IMR-90 (cell line): ENCODE measurements at regions not wholly inside any gene's neighbourhood (a gene's known extent, or its start where the extent isn't known, plus 50 kb on each side); places are given as distances from the start of the nearest gene placed in this dataset.

Experiments
- ATAC-seq: fragments of 200-7000 bp; cut with Tn5 transposase; 2 replicates; pipeline ENCODE4 v1.9.1; 2020; ENCODE audit warnings: low read depth, mild to moderate bottlenecking, moderate library complexity
- BruUV-seq: library from RNA; stranded (reverse); fragments of 400-500 nt; replicated peaks from 2 replicates; lab custom pipeline; 2021; lab: Mats Ljungman, UMichigan
- CTCF ChIA-PET: fragments of 300-600 bp; formaldehyde crosslinking; extraction: SDS; loops from one replicate; lab custom pipeline; 2021; ENCODE audit warnings: antibody characterized with exemption; lab: Yijun Ruan, JAX
- POLR2A ChIA-PET: fragments of 300-600 bp; sonication (Branson Sonifier 250); formaldehyde crosslinking; loops from one replicate; lab custom pipeline; 2022; ENCODE audit warnings: antibody characterized with exemption; ENCODE audit not compliant: unreplicated experiment; lab: Charles Lee
- DNase-seq: peaks from one replicate; pipeline ENCODE4 v3.0.0; 2013
- H2AFZ ChIP-seq: replicated peaks from 2 replicates; pipeline ENCODE3; 2013; ENCODE audit warnings: low read length, mild to moderate bottlenecking; ENCODE audit not compliant: poor library complexity
- H2AK5ac ChIP-seq: 2 replicates; pipeline ENCODE4 v1.6.1; 2013; ENCODE audit warnings: low read depth, low read length, inconsistent platforms
- H2AK9ac ChIP-seq: replicated peaks from 2 replicates; pipeline ENCODE3; 2013; ENCODE audit warnings: mild to moderate bottlenecking, low read depth, low read length, moderate library complexity; ENCODE audit not compliant: poor library complexity
- H2BK120ac ChIP-seq: 2 replicates; pipeline ENCODE4 v1.6.1; 2013; ENCODE audit warnings: low read depth, low read length, inconsistent platforms
- H2BK15ac ChIP-seq: 3 replicates; pipeline ENCODE4 v1.6.1; 2013; ENCODE audit warnings: low read depth, low read length, inconsistent platforms
- H2BK20ac ChIP-seq: 2 replicates; pipeline ENCODE4 v1.6.1; 2013; ENCODE audit warnings: low read depth, mild to moderate bottlenecking, inconsistent platforms, low read length, moderate library complexity
- H2BK5ac ChIP-seq: 2 replicates; pipeline ENCODE4 v1.6.1; 2013; ENCODE audit warnings: mild to moderate bottlenecking, low read depth, low read length, inconsistent platforms; ENCODE audit not compliant: poor library complexity, severe bottlenecking
- H3K14ac ChIP-seq: replicated peaks from 2 replicates; pipeline ENCODE4 v1.6.1; 2013; ENCODE audit warnings: low read depth, low read length, inconsistent platforms
- H3K18ac ChIP-seq: 2 replicates; pipeline ENCODE4 v1.6.1; 2013; ENCODE audit warnings: low read depth, low read length, control low read depth
- H3K23ac ChIP-seq: 2 replicates; pipeline ENCODE4 v1.6.1; 2013; ENCODE audit warnings: low read depth, low read length, inconsistent platforms
- H3K27ac ChIP-seq: 2 replicates; pipeline ENCODE4 v1.5.1; 2013; ENCODE audit warnings: mild to moderate bottlenecking, control low read depth, low read length; ENCODE audit not compliant: insufficient read depth
- H3K27me3 ChIP-seq: 2 replicates; pipeline ENCODE4 v1.6.1; 2013; ENCODE audit warnings: low read length; ENCODE audit not compliant: control insufficient read depth, insufficient read depth
- H3K36me3 ChIP-seq: 2 replicates; pipeline ENCODE4 v1.6.1; 2013; ENCODE audit warnings: low read length, mixed read lengths; ENCODE audit not compliant: control insufficient read depth, insufficient read depth
- H3K4ac ChIP-seq: 2 replicates; pipeline ENCODE4 v1.6.1; 2013; ENCODE audit warnings: low read depth, low read length, inconsistent platforms
- H3K4me1 ChIP-seq: 2 replicates; pipeline ENCODE4 v1.6.1; 2013; ENCODE audit warnings: low read length, mixed read lengths; ENCODE audit not compliant: control insufficient read depth, insufficient read depth
- H3K4me2 ChIP-seq: 2 replicates; pipeline ENCODE4 v1.6.1; 2013; ENCODE audit warnings: low read depth, mild to moderate bottlenecking, control low read depth, low read length, moderate library complexity
- H3K4me3 ChIP-seq: 2 replicates; pipeline ENCODE4 v1.5.1; 2013; ENCODE audit warnings: low read depth, mild to moderate bottlenecking, control low read depth, low read length, moderate library complexity; ENCODE audit not compliant: insufficient read depth
- H3K56ac ChIP-seq: 2 replicates; pipeline ENCODE4 v1.6.1; 2013; ENCODE audit warnings: low read length, inconsistent platforms; ENCODE audit not compliant: insufficient read depth; ENCODE audit errors: extremely low read depth
- H3K79me1 ChIP-seq, 2 experiments: 2 replicates each; pipeline ENCODE4 v1.6.1; 2013; ENCODE audit warnings: low read length in 2 of 2, inconsistent platforms in 1 of 2, low read depth in 1 of 2
- H3K9ac ChIP-seq: 2 replicates; pipeline ENCODE4 v1.6.1; 2013; ENCODE audit warnings: low read depth, low read length, control low read depth
- H3K9me1 ChIP-seq: 2 replicates; pipeline ENCODE4 v1.6.1; 2013; ENCODE audit warnings: low read length, inconsistent platforms; ENCODE audit not compliant: insufficient read depth
- H3K9me3 ChIP-seq: 2 replicates; pipeline ENCODE4 v1.6.1; 2013; ENCODE audit warnings: low read length; ENCODE audit not compliant: control insufficient read depth, insufficient read depth
- H4K20me1 ChIP-seq: 2 replicates; pipeline ENCODE4 v1.6.1; 2013; ENCODE audit warnings: low read length, inconsistent platforms; ENCODE audit not compliant: insufficient read depth
- H4K5ac ChIP-seq: 2 replicates; pipeline ENCODE4 v1.6.1; 2013; ENCODE audit warnings: mild to moderate bottlenecking, low read depth, low read length, control low read depth
- H4K8ac ChIP-seq, 2 experiments: 2 replicates each; pipeline ENCODE4 v1.6.1; 2013; ENCODE audit warnings: low read depth in 2 of 2, low read length in 2 of 2, control low read depth in 1 of 2, inconsistent platforms in 1 of 2
- H4K91ac ChIP-seq: 2 replicates; pipeline ENCODE4 v1.6.1; 2013; ENCODE audit warnings: low read depth, low read length, inconsistent platforms; ENCODE audit not compliant: insufficient read depth
- BHLHE40 ChIP-seq: fragments of 150-350 bp; IDR thresholded peaks from 2 replicates; pipeline ENCODE4 v1.6.1; 2016; ENCODE audit warnings: mild to moderate bottlenecking, low read depth, low read length
- CEBPB ChIP-seq: IDR thresholded peaks from 2 replicates; pipeline ENCODE4 v1.6.1; 2012; ENCODE audit warnings: low read depth, low read length, improper control_type of control experiment
- CHD1 ChIP-seq: IDR thresholded peaks from 2 replicates; pipeline ENCODE4 v1.6.1; 2012; ENCODE audit warnings: low read depth, low read length, improper control_type of control experiment
- FOS ChIP-seq: fragments of 150-350 bp; IDR thresholded peaks from 2 replicates; pipeline ENCODE4 v1.6.1; 2016; ENCODE audit warnings: low read depth, low read length
- MAFK ChIP-seq: IDR thresholded peaks from 2 replicates; pipeline ENCODE4 v1.6.1; 2012; ENCODE audit warnings: low read depth, low read length, improper control_type of control experiment
- MAZ ChIP-seq: IDR thresholded peaks from 2 replicates; pipeline ENCODE4 v1.6.1; 2012; ENCODE audit warnings: low read depth, mild to moderate bottlenecking, low read length, improper control_type of control experiment, moderate library complexity, borderline replicate concordance
- MXI1 ChIP-seq: IDR thresholded peaks from 2 replicates; pipeline ENCODE4 v1.6.1; 2012; ENCODE audit warnings: low read depth, mild to moderate bottlenecking, low read length, moderate library complexity, borderline replicate concordance
- NFE2L2 ChIP-seq: fragments of 150-350 bp; IDR thresholded peaks from 2 replicates; pipeline ENCODE4 v1.6.1; 2016; ENCODE audit warnings: low read depth, mild to moderate bottlenecking, low read length
- RAD21 ChIP-seq: IDR thresholded peaks from 2 replicates; pipeline ENCODE4 v1.6.1; 2012; ENCODE audit warnings: low read length, improper control_type of control experiment
- RCOR1 ChIP-seq: IDR thresholded peaks from 2 replicates; pipeline ENCODE4 v1.6.1; 2012; ENCODE audit warnings: mild to moderate bottlenecking, low read length, improper control_type of control experiment; ENCODE audit not compliant: insufficient replicate concordance
- SMC3 ChIP-seq: fragments of 150-350 bp; IDR thresholded peaks from 2 replicates; pipeline ENCODE4 v1.6.1; 2016; ENCODE audit warnings: low read depth, mild to moderate bottlenecking, antibody characterized with exemption, low read length, moderate library complexity
- WGBS, 2 experiments: methylation state at CpG; one replicate each; pipeline versions ENCODE4 v1.1.5 to v1.1.7; 2013; ENCODE audit warnings: missing lambda C conversion rate in 2 of 2; ENCODE audit not compliant: insufficient read length in 1 of 2; ENCODE audit errors: extremely low coverage in 2 of 2; 5-methylcytosine and 5-hydroxymethylcytosine counted together
- dilution Hi-C: fragments of 300-500 bp; cut with HindIII; formaldehyde crosslinking; loops from one replicate; pipeline ENCODE4 v1.14.3; 2018; ENCODE audit warnings: low sequenced_read_pairs; ENCODE audit not compliant: unreplicated experiment
- in situ Hi-C: fragments of 300-500 bp; cut with MboI; formaldehyde crosslinking; loops from 3 replicates; pipeline ENCODE4 v1.14.3; 2019; ENCODE audit warnings: low sequenced_read_pairs, inconsistent platforms, mixed read lengths
- intact Hi-C: fragments of 100-400 bp; cut with micrococcal nuclease; formaldehyde crosslinking; loops from 2 replicates; pipeline ENCODE4 v1.10.0; 2022
- TF ChIP-seq, protein P1 (sequence below): conservative IDR thresholded peaks from 2 replicates; pipeline ENCODE4 v1.5.1; 2012; ENCODE audit warnings: mild to moderate bottlenecking, low read depth, low read length, improper control_type of control experiment
- TF ChIP-seq, protein P2 (sequence below): fragments of 150-350 bp; IDR thresholded peaks from 2 replicates; pipeline ENCODE4 v1.6.1; 2017; ENCODE audit warnings: mild to moderate bottlenecking, antibody characterized with exemption, low read length, low read depth
- TF ChIP-seq, protein P3 (sequence below): fragments of 150-350 bp; IDR thresholded peaks from 2 replicates; pipeline ENCODE4 v1.6.1; 2016; ENCODE audit warnings: low read depth, mild to moderate bottlenecking, low read length, moderate library complexity, borderline replicate concordance

DNA sequence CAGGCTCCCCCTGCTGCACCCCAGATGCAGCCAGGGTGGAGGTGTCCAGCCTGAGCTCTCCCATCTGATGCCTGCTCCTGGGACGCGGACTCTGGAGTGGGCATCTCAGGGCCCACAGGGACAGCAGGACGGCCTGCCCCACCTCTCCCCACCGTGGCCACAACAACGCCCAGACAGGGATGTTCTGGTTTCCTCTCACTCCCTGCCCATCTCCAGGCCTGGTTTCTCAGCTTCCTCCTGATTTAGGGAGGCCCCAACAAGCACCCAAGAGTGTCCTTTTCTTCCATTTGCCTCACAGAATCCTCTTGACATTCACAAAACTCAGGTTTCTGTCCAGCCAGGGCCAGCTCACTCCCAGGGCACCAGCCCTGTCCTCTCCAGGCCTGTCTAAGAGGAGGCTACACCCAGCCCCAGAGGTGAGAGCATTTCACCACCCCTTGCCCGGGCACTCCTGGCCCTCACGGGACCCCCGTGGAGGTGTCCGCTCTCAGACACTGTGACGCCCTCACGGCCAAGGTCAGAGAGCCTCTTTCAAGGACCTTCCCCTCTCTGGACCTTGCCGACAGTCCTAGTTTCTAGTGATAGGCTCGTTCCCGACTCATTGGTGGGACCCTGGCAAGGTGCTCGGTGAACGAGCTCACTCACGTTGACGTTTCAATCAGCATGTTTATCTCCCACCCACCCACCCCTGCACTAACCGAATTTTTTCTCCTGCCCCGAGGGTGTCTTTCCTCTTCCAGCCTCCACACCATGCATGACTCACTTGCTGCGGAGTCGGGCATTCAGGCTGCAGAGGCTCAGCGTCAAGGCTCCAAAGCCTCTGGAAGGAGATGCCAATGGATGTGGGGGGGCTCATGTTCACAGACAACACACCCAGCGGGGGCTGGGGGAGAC is 62.0 kb upstream of the UNC5A start:
- DNase-seq (no peak), ATAC-seq (no peak)
- Histone ChIP-seq H3K56ac (no peak overlapping the region), H2BK5ac (no peak overlapping the region), H3K9me3 (no peaks in the 10 kb centered on the region), H3K18ac (no peak overlapping the region), H3K4me1 (no peaks in the 10 kb centered on the region), H3K36me3 (no peaks in the 10 kb centered on the region), H3K23ac (no peak overlapping the region), H3K27me3 (peaks cover 60% of the 10 kb centered on the region), H3K9ac (no peak overlapping the region), H4K5ac (no peak overlapping the region), H3K9me1 (no peaks in the 10 kb centered on the region), H2AFZ (no peak overlapping the region), H3K4me2 (no peak overlapping the region), H2AK9ac (no peak overlapping the region), H4K8ac (no peak overlapping the region), H3K27ac (no peak overlapping the region), H3K4ac (no peak overlapping the region), H3K4me3 (no peak overlapping the region), H3K14ac (no peak overlapping the region), H4K20me1 (peaks cover 3% of the 10 kb centered on the region; the same call in 1 of the 2 replicates), H2BK120ac (no peak overlapping the region), H2BK20ac (no peak overlapping the region), H4K91ac (no peak overlapping the region), H2AK5ac (no peak overlapping the region), H2BK15ac (no peak overlapping the region), H3K79me1 (no peaks in the 10 kb centered on the region)
- ChIA-PET POLR2A (no interaction called here), CTCF (no interaction called here)
- dilution Hi-C loops, result no loop called here
- TF ChIP-seq, protein P1, sequence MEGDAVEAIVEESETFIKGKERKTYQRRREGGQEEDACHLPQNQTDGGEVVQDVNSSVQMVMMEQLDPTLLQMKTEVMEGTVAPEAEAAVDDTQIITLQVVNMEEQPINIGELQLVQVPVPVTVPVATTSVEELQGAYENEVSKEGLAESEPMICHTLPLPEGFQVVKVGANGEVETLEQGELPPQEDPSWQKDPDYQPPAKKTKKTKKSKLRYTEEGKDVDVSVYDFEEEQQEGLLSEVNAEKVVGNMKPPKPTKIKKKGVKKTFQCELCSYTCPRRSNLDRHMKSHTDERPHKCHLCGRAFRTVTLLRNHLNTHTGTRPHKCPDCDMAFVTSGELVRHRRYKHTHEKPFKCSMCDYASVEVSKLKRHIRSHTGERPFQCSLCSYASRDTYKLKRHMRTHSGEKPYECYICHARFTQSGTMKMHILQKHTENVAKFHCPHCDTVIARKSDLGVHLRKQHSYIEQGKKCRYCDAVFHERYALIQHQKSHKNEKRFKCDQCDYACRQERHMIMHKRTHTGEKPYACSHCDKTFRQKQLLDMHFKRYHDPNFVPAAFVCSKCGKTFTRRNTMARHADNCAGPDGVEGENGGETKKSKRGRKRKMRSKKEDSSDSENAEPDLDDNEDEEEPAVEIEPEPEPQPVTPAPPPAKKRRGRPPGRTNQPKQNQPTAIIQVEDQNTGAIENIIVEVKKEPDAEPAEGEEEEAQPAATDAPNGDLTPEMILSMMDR, result no peak
- no peak for TF ChIP-seq RAD21
- no peak for TF ChIP-seq MAZ
- no peak for TF ChIP-seq CEBPB
- TF ChIP-seq, protein P2, sequence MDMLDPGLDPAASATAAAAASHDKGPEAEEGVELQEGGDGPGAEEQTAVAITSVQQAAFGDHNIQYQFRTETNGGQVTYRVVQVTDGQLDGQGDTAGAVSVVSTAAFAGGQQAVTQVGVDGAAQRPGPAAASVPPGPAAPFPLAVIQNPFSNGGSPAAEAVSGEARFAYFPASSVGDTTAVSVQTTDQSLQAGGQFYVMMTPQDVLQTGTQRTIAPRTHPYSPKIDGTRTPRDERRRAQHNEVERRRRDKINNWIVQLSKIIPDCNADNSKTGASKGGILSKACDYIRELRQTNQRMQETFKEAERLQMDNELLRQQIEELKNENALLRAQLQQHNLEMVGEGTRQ, result no peak
- no peak for TF ChIP-seq CHD1
- no peak for TF ChIP-seq RCOR1
- TF ChIP-seq MXI1, result no peak
- TF ChIP-seq BHLHE40, result no peak
- TF ChIP-seq MAFK, result no peak
- TF ChIP-seq SMC3, result no peak
- TF ChIP-seq NFE2L2, result no peak
- TF ChIP-seq FOS, result no peak
- TF ChIP-seq, protein P3, sequence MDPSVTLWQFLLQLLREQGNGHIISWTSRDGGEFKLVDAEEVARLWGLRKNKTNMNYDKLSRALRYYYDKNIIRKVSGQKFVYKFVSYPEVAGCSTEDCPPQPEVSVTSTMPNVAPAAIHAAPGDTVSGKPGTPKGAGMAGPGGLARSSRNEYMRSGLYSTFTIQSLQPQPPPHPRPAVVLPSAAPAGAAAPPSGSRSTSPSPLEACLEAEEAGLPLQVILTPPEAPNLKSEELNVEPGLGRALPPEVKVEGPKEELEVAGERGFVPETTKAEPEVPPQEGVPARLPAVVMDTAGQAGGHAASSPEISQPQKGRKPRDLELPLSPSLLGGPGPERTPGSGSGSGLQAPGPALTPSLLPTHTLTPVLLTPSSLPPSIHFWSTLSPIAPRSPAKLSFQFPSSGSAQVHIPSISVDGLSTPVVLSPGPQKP, result no peak
- intact Hi-C loops, result no loop called here
- in situ Hi-C loops, result no loop called here
- WGBS, 2 experiments, result 82% methylated on average over 7 of the region's 24 CpGs; no CpG with 5 or more reads in 1 of the 2 experiments
- BruUV-seq, result no TSS peak
